Uterus (tissue), 2 donors: ENCODE measurements at regions not wholly inside any gene's neighbourhood (a gene's known extent, or its start where the extent isn't known, plus 50 kb on each side); places are given as distances from the start of the nearest gene placed in this dataset.

Source experiments
- CTCF ChIP-seq, 4 experiments: fragments of 200-600 bp in 2 of 4; fragments of 450-650 bp in 2 of 4; sonication (generic) in 2 of 4; IDR thresholded peaks; one replicate each; pipeline ENCODE4 v1.5.1; 2016 to 2019; ENCODE audit warnings: antibody characterized with exemption in 4 of 4, mild to moderate bottlenecking in 2 of 4, moderate library complexity in 1 of 4
- POLR2A ChIP-seq, 2 donors: fragments of 450-650 bp; IDR thresholded peaks; one replicate each; pipeline ENCODE4 v1.6.1; 2016; ENCODE audit warnings: antibody characterized with exemption in 2 of 2, mild to moderate bottlenecking in 1 of 2, moderate library complexity in 1 of 2

- TF ChIP-seq CTCF (IDR thresholded peaks at IDR 0.05), result no peak
- TF ChIP-seq POLR2A (IDR thresholded peaks at IDR 0.05), result no peak
Measured at GRCh38 chr1:38381256-38381655, 334.7 kb upstream of the POU3F1 start.
